DND-41 (cell line): ENCODE measurements at regions not wholly inside any gene's neighbourhood (a gene's known extent, or its start where the extent isn't known, plus 50 kb on each side); places are given as distances from the start of the nearest gene placed in this dataset.

ENCODE experiments used
- ATAC-seq: fragments of 200-7000 bp; cut with Tn5 transposase; 3 replicates; pipeline ENCODE4 v1.9.1; 2021; ENCODE audit warnings: low read depth; ENCODE audit not compliant: insufficient read depth
- DNase-seq: peaks from one replicate; pipeline ENCODE4 v3.0.0-alpha.2; 2020
- H2AFZ ChIP-seq: 2 replicates; pipeline ENCODE4 v1.6.0; 2012; ENCODE audit warnings: low read depth, low read length
- H3K27ac ChIP-seq: 2 replicates; pipeline ENCODE4 v1.5.1; 2012; ENCODE audit warnings: low read length, inconsistent platforms
- H3K27me3 ChIP-seq: fragments of 200-600 bp; sonication (generic); 2 replicates; pipeline ENCODE4 v1.6.0; 2012; ENCODE audit warnings: low read length, mild to moderate bottlenecking, inconsistent platforms; ENCODE audit not compliant: insufficient read depth, poor library complexity
- H3K36me3 ChIP-seq: 2 replicates; pipeline ENCODE4 v1.5.1; 2012; ENCODE audit warnings: low read length, inconsistent platforms; ENCODE audit not compliant: insufficient read depth
- H3K4me1 ChIP-seq: 2 replicates; pipeline ENCODE4 v1.5.1; 2012; ENCODE audit warnings: mild to moderate bottlenecking, low read length; ENCODE audit not compliant: insufficient read depth
- H3K4me2 ChIP-seq: 2 replicates; pipeline ENCODE4 v1.6.0; 2012; ENCODE audit warnings: mild to moderate bottlenecking, moderate library complexity, low read length, inconsistent platforms; ENCODE audit not compliant: insufficient read depth
- H3K4me3 ChIP-seq, 2 experiments: fragments of 200-600 bp in 1 of 2; shearing (Covaris generic) in 1 of 2; 2 replicates each; pipeline ENCODE4 v1.5.1; 2012 to 2016; ENCODE audit warnings: inconsistent platforms in 2 of 2, low read length in 2 of 2, mild to moderate bottlenecking in 2 of 2, low read depth in 1 of 2, moderate library complexity in 1 of 2
- H3K79me2 ChIP-seq: 2 replicates; pipeline ENCODE4 v1.6.0; 2012; ENCODE audit warnings: low read length, inconsistent platforms; ENCODE audit not compliant: insufficient read depth
- H3K9ac ChIP-seq: 2 replicates; pipeline ENCODE4 v1.6.0; 2012; ENCODE audit warnings: low read depth, mild to moderate bottlenecking, inconsistent platforms, low read length, moderate library complexity
- H3K9me3 ChIP-seq: 2 replicates; pipeline ENCODE4 v1.5.1; 2012; ENCODE audit warnings: low read length, moderate library complexity, mild to moderate bottlenecking, inconsistent platforms; ENCODE audit not compliant: insufficient read depth, severe bottlenecking
- H4K20me1 ChIP-seq: 2 replicates; pipeline ENCODE4 v1.6.0; 2012; ENCODE audit warnings: low read length; ENCODE audit not compliant: insufficient read depth
- EZH2 ChIP-seq: IDR thresholded peaks from 3 replicates; pipeline ENCODE4 v1.6.1; 2012; ENCODE audit warnings: borderline replicate concordance, low read depth, mild to moderate bottlenecking, moderate library complexity, low read length, inconsistent platforms; ENCODE audit not compliant: severe bottlenecking
- TF ChIP-seq, protein P1 (sequence below): IDR thresholded peaks from 2 replicates; pipeline ENCODE4 v1.5.1; 2012; ENCODE audit warnings: borderline replicate concordance, low read length, moderate library complexity, mild to moderate bottlenecking; ENCODE audit not compliant: poor library complexity, severe bottlenecking; ENCODE audit errors: extremely low read depth

GRCh38 chr5:125564317-125564975, 818.0 kb upstream of the ZNF608 start:
- Histone ChIP-seq H3K36me3 (no peaks in the 10 kb centered on the region), H3K4me2 (no peak overlapping the region)

GRCh38 chr5:125574491-125575044, 828.1 kb upstream of the ZNF608 start:
- Histone ChIP-seq H3K27me3 (no peaks in the 10 kb centered on the region), H2AFZ (no peak overlapping the region), H3K4me1 (0 out of 2 replicates have a peak, but pooled peaks cover 5% of the 10 kb centered on the region), H3K79me2 (no peaks in the 10 kb centered on the region), H4K20me1 (no peaks in the 10 kb centered on the region), H3K9me3 (no peaks in the 10 kb centered on the region), H3K27ac (no peak overlapping the region), H3K9ac (no peak overlapping the region), H3K4me3 (no peak overlapping the region), H3K4me2 (no peak overlapping the region), H3K36me3 (no peaks in the 10 kb centered on the region)
- TF ChIP-seq, protein P1, sequence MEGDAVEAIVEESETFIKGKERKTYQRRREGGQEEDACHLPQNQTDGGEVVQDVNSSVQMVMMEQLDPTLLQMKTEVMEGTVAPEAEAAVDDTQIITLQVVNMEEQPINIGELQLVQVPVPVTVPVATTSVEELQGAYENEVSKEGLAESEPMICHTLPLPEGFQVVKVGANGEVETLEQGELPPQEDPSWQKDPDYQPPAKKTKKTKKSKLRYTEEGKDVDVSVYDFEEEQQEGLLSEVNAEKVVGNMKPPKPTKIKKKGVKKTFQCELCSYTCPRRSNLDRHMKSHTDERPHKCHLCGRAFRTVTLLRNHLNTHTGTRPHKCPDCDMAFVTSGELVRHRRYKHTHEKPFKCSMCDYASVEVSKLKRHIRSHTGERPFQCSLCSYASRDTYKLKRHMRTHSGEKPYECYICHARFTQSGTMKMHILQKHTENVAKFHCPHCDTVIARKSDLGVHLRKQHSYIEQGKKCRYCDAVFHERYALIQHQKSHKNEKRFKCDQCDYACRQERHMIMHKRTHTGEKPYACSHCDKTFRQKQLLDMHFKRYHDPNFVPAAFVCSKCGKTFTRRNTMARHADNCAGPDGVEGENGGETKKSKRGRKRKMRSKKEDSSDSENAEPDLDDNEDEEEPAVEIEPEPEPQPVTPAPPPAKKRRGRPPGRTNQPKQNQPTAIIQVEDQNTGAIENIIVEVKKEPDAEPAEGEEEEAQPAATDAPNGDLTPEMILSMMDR, result no peak
- TF ChIP-seq EZH2, result no peak
- ATAC-seq (no peak), DNase-seq (no peak)

More at GRCh38 chr5:125564317-125564975, 818.0 kb upstream of the ZNF608 start:
- Histone ChIP-seq H3K9me3 (peaks cover 9% of the 10 kb centered on the region), H2AFZ (no peak overlapping the region), H3K4me1 (no peaks in the 10 kb centered on the region), H4K20me1 (no peaks in the 10 kb centered on the region), H3K27ac (no peak overlapping the region), H3K27me3 (no peaks in the 10 kb centered on the region), H3K9ac (no peak overlapping the region), H3K79me2 (no peaks in the 10 kb centered on the region), H3K4me3 (no peak overlapping the region)
- ATAC-seq, result no peak
- TF ChIP-seq, protein P1, result no peak
- TF ChIP-seq EZH2, result no peak
- no peak for DNase-seq

DNA sequence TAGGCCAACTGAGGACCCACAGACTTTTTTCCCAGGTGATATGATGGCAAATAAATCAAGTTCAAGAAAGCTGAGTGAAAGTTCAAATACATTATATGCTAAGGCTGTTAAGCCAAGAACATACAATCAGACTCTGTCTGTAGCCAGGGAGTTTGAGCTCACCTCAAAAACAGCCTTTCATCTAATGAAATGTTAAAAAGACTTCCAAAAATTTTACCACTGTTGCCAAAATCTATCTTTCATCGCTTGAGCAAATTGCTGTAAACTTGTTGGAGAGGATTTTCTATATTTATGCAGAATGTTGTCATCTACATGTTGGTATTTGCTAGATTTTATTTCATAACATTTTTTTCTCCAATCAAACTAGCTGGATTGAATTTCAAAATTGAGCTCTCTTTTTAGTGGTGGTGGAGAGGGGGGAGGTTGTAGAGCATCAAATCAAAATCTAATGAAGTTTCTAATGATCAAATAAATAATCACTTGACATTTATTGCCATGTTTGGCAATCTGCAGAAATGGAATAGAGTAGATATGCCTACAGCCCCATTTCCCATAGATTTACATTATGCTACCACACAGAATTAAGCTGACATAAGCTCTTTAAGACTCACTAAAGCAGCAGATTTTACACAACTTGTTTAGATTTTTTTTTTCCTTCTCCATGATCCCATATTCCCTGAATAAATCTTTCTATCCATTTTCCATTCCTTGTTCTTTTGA, 828.9 kb upstream of the ZNF608 start:
- DNase-seq, result no peak
- no peaks in the 10 kb centered on the region for H3K27me3 ChIP-seq
- H3K79me2 ChIP-seq, result no peaks in the 10 kb centered on the region
- no peak overlapping the region for H3K9ac ChIP-seq
- 0 out of 2 replicates have a peak, but pooled peaks cover 5% of the 10 kb centered on the region for H3K4me1 ChIP-seq
- ATAC-seq, result no peak
- no peaks in the 10 kb centered on the region for H3K9me3 ChIP-seq
- no peak overlapping the region for H3K27ac ChIP-seq
- 0 out of 2 replicates have a peak overlapping the region, but pooled peaks have one; percentile 38 for H2AFZ ChIP-seq
- no peak overlapping the region for H3K4me2 ChIP-seq
- no peaks in the 10 kb centered on the region for H3K36me3 ChIP-seq
- H3K4me3 ChIP-seq, result no peak overlapping the region
- no peaks in the 10 kb centered on the region for H4K20me1 ChIP-seq
- TF ChIP-seq, protein P1, result no peak
- TF ChIP-seq EZH2, result no peak
